GM23338 (cell line): ENCODE measurements at regions not wholly inside any gene's neighbourhood (a gene's known extent, or its start where the extent isn't known, plus 50 kb on each side); places are given as distances from the start of the nearest gene placed in this dataset.

Experiments
- CREB1 ChIP-seq: fragments of 250-450 bp; sonication (Bioruptor Pico); IDR thresholded peaks from 2 replicates; pipeline ENCODE4 v1.5.0; 2020; ENCODE audit warnings: low read depth, mild to moderate bottlenecking, moderate library complexity
- EZH2 ChIP-seq: fragments of 200-600 bp; sonication (generic); IDR thresholded peaks from one replicate; pipeline ENCODE4 v1.8.0; 2017; ENCODE audit warnings: antibody characterized with exemption, mild to moderate bottlenecking, low read depth; ENCODE audit not compliant: unreplicated experiment
- EZH2phosphoT487 ChIP-seq: fragments of 200-600 bp; sonication (generic); IDR thresholded peaks from one replicate; pipeline ENCODE4 v1.8.1; 2018; ENCODE audit warnings: antibody characterized with exemption; ENCODE audit not compliant: unreplicated experiment
- JUNB ChIP-seq: IDR thresholded peaks from one replicate; pipeline ENCODE4 v1.6.1; 2016; ENCODE audit warnings: antibody characterized with exemption; ENCODE audit not compliant: unreplicated experiment
- NANOG ChIP-seq: IDR thresholded peaks from 2 replicates; pipeline ENCODE4 v1.6.1; 2016; ENCODE audit warnings: antibody characterized with exemption, borderline replicate concordance
- POLR2AphosphoS5 ChIP-seq: IDR thresholded peaks from 2 replicates; pipeline ENCODE4 v1.6.1; 2016; ENCODE audit warnings: antibody characterized with exemption, low read depth
- STAT1 ChIP-seq: IDR thresholded peaks from one replicate; pipeline ENCODE4 v1.6.1; 2016; ENCODE audit warnings: antibody characterized with exemption; ENCODE audit not compliant: unreplicated experiment
- ZNF114 ChIP-seq: fragments of 250-450 bp; sonication (Bioruptor Pico); IDR thresholded peaks from 2 replicates; pipeline ENCODE4 v1.5.0; 2020; ENCODE audit warnings: mild to moderate bottlenecking, moderate library complexity
- ZNF331 ChIP-seq: fragments of 250-450 bp; sonication (Bioruptor Pico); IDR thresholded peaks from 2 replicates; pipeline ENCODE4 v1.5.0; 2020; ENCODE audit warnings: low read depth, mild to moderate bottlenecking, moderate library complexity
- ZNF462 ChIP-seq: fragments of 250-450 bp; sonication (Bioruptor Pico); IDR thresholded peaks from 2 replicates; pipeline ENCODE4 v1.5.0; 2020; ENCODE audit warnings: mild to moderate bottlenecking, moderate library complexity
- TF ChIP-seq, protein P1 (sequence below), 2 experiments: fragments of 200-600 bp in 1 of 2; sonication (generic) in 1 of 2; conservative IDR thresholded peaks; 2 replicates each; pipeline versions ENCODE4 v1.5.1 to v1.6.1; 2016 to 2017; ENCODE audit warnings: antibody characterized with exemption in 2 of 2, low read depth in 2 of 2, mild to moderate bottlenecking in 2 of 2, moderate library complexity in 1 of 2
- TF ChIP-seq, protein P2 (sequence below): IDR thresholded peaks from one replicate; pipeline ENCODE4 v1.6.1; 2018; ENCODE audit warnings: antibody characterized with exemption; ENCODE audit not compliant: unreplicated experiment
- TF ChIP-seq, protein P3 (sequence below): IDR thresholded peaks from 2 replicates; pipeline ENCODE4 v1.6.1; 2016; ENCODE audit warnings: antibody characterized with exemption

DNA sequence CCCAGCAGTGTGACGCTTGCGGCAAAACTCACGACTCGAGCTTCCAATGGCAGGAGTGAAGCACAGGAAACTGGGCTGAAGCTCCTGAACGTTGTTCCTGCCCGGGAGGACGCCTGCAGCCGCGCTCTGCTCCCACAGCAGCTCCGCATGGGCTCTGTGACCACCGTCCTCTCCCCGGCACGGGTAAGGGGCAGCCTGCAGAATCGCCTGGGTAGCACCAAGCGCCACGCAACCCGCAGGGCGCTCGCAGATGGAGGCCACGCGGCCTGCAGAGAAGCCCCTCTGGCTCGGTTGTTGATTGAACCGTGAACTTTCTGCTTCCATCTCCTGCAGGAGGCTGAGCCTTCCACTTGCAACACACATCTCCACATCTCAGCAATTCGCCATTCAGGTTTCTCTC lies 63.3 kb upstream of the ZNF236 start:
- TF ChIP-seq, protein P1, sequence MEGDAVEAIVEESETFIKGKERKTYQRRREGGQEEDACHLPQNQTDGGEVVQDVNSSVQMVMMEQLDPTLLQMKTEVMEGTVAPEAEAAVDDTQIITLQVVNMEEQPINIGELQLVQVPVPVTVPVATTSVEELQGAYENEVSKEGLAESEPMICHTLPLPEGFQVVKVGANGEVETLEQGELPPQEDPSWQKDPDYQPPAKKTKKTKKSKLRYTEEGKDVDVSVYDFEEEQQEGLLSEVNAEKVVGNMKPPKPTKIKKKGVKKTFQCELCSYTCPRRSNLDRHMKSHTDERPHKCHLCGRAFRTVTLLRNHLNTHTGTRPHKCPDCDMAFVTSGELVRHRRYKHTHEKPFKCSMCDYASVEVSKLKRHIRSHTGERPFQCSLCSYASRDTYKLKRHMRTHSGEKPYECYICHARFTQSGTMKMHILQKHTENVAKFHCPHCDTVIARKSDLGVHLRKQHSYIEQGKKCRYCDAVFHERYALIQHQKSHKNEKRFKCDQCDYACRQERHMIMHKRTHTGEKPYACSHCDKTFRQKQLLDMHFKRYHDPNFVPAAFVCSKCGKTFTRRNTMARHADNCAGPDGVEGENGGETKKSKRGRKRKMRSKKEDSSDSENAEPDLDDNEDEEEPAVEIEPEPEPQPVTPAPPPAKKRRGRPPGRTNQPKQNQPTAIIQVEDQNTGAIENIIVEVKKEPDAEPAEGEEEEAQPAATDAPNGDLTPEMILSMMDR (conservative IDR thresholded peaks at IDR 0.05; ENCODE audit: low read depth in 2 of 2): peak in 1 of 2 experiments; percentile 22; a peak in 2 of 4 replicates
- TF ChIP-seq POLR2AphosphoS5 (no peak), EZH2 (no peak), NANOG (no peak), JUNB (no peak), CREB1 (no peak), EZH2phosphoT487 (no peak), STAT1 (no peak), ZNF331 (CRISPR knock-in tag) (no peak), ZNF114 (CRISPR knock-in tag) (no peak), ZNF462 (CRISPR knock-in tag) (no peak)
- TF ChIP-seq, protein P2, sequence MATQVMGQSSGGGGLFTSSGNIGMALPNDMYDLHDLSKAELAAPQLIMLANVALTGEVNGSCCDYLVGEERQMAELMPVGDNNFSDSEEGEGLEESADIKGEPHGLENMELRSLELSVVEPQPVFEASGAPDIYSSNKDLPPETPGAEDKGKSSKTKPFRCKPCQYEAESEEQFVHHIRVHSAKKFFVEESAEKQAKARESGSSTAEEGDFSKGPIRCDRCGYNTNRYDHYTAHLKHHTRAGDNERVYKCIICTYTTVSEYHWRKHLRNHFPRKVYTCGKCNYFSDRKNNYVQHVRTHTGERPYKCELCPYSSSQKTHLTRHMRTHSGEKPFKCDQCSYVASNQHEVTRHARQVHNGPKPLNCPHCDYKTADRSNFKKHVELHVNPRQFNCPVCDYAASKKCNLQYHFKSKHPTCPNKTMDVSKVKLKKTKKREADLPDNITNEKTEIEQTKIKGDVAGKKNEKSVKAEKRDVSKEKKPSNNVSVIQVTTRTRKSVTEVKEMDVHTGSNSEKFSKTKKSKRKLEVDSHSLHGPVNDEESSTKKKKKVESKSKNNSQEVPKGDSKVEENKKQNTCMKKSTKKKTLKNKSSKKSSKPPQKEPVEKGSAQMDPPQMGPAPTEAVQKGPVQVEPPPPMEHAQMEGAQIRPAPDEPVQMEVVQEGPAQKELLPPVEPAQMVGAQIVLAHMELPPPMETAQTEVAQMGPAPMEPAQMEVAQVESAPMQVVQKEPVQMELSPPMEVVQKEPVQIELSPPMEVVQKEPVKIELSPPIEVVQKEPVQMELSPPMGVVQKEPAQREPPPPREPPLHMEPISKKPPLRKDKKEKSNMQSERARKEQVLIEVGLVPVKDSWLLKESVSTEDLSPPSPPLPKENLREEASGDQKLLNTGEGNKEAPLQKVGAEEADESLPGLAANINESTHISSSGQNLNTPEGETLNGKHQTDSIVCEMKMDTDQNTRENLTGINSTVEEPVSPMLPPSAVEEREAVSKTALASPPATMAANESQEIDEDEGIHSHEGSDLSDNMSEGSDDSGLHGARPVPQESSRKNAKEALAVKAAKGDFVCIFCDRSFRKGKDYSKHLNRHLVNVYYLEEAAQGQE: no peak
- TF ChIP-seq, protein P3, sequence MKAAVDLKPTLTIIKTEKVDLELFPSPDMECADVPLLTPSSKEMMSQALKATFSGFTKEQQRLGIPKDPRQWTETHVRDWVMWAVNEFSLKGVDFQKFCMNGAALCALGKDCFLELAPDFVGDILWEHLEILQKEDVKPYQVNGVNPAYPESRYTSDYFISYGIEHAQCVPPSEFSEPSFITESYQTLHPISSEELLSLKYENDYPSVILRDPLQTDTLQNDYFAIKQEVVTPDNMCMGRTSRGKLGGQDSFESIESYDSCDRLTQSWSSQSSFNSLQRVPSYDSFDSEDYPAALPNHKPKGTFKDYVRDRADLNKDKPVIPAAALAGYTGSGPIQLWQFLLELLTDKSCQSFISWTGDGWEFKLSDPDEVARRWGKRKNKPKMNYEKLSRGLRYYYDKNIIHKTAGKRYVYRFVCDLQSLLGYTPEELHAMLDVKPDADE: no peak
